SJCRH30 (cell line): ENCODE measurements at regions not wholly inside any gene's neighbourhood (a gene's known extent, or its start where the extent isn't known, plus 50 kb on each side); places are given as distances from the start of the nearest gene placed in this dataset.
"Not testable (repeated sequence)": the region's sequence is repeated elsewhere in the genome, so short reads cannot be mapped to it uniquely, and the experiment has no call there.

Source experiments
- DNase-seq, 2 experiments: peaks; one replicate each; pipeline ENCODE4 v3.0.0-alpha.2; 2015 to 2020
- H3K27ac ChIP-seq: fragments of 250-450 bp; sonication (Bioruptor Pico); 2 replicates; pipeline ENCODE4 v1.5.1; 2020; ENCODE audit warnings: mild to moderate bottlenecking, moderate library complexity
- H3K27me3 ChIP-seq: fragments of 250-450 bp; sonication (Bioruptor Pico); 2 replicates; pipeline ENCODE4 v1.5.1; 2020; ENCODE audit warnings: mild to moderate bottlenecking, moderate library complexity
- H3K36me3 ChIP-seq: fragments of 250-450 bp; sonication (Bioruptor Pico); 2 replicates; pipeline ENCODE4 v1.5.1; 2020; ENCODE audit warnings: mild to moderate bottlenecking, moderate library complexity
- H3K4me1 ChIP-seq: fragments of 250-450 bp; sonication (Bioruptor Pico); 2 replicates; pipeline ENCODE4 v1.5.1; 2020; ENCODE audit warnings: mild to moderate bottlenecking, moderate library complexity
- H3K4me3 ChIP-seq: fragments of 250-450 bp; sonication (Bioruptor Pico); 2 replicates; pipeline ENCODE4 v1.5.1; 2020; ENCODE audit warnings: mild to moderate bottlenecking, moderate library complexity
- H3K9me3 ChIP-seq: fragments of 250-450 bp; sonication (Bioruptor Pico); replicated peaks from 2 replicates; pipeline ENCODE4 v1.5.1; 2020; ENCODE audit warnings: mild to moderate bottlenecking, moderate library complexity

DNA sequence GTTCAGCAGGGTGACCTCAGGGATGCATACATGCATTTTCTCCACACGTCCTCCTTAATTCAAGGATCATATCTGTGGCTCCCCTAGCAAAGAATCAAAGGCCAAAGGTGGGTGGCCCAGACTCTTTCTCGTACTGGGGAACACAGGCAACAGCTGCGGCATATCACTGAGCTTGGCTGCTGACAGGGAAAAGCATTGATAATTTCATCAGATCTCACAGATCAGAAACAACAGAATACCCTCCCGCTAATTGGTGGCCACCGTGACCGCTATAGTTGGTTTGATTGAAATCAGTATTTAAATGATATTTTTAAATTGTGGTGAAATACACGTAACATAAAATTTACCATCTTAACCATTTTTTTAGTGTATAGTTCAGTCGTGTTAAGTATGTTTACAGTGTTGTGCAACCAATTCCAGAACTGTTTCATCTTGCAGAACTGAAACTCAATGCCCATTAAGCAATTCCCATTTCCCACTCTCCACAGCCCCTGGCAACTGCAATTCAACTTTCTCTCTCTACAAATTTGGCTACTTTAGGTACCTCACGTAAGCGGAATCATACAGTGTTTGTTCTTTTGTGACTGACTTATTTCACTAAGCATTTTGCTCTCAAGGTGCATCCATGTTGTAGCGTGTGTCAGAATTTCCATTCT lies 74.7 kb upstream of the TMEM170B start:
- H3K27me3 ChIP-seq, result no peaks in the 10 kb centered on the region
- no peaks in the 10 kb centered on the region for H3K4me1 ChIP-seq
- no peak overlapping the region for H3K4me3 ChIP-seq
- no peaks in the 10 kb centered on the region for H3K9me3 ChIP-seq
- H3K27ac ChIP-seq, result no peak overlapping the region
- H3K36me3 ChIP-seq, result no peaks in the 10 kb centered on the region
- DNase-seq, result no peak

DNA sequence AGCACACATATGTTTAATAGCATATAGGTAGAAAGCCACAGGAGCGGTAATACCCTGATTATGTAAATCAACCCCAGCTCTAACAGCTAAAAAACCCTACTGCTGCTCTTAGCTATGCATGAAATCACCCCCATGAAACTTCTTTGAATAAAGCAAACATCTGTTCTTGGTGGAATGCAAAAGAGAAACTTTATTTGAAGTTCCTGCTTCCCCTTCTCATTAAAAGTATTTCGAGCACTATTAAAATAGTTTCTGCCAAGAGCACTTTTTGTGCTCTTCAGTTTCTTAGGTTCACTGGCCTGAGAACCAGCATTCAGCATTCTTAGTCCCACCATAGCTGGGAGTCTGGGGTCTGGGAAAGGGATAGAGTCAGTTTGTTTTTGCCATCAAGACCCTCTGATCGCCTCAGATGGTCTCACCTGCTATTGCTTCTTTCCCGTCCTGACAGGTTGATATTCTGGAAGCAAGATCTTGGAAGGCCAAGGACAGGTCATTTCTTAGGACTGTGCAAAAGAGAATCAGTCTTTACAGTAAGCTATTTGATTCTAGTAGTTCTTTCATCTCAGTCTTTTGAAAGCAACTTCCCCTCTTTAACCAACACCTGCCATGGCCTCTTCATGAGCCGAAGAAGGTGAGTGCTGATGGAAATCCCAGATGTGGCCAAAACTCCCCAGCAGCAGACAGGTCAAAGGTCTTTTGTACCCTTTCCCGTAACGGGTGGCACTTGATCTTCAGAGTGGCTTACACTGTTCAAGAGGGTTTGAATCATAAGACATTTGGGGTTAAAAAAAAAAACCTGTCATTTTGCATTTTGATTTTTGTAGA lies 76.5 kb upstream of the TMEM170B start:
- H3K4me3 ChIP-seq, result no peak overlapping the region

DNA sequence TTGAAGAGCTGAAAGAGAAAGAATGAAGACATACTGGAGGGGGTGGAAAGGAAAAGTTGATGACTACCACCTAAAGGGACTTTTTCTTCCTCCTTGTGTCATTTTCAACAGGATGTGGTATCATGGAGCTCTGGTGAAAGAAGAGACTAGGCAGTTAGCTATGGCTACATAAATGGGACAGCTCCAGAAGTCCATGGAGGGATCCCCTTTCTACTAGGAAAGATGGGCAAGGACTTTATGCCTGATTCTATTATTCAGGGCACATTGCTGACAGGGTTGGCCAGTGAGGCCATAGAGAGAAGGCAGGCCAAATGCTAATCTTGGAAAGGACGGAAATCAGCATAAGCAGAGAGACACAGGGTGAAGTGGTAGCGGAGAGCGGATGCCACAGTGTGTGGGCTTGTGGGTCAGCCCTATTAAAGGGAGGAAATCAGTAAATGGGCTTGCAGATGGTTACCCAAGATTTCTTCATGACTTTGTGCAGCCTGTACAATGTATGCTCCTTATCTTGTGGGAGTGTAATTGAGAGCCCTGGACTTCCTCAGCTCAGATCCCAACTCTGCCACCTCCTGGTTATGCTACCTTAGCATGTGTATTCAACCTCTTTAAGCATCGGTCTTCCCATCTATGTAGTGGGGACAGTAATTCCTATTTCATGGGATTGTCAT lies 77.4 kb upstream of the TMEM170B start:
- no peaks in the 10 kb centered on the region for H3K27me3 ChIP-seq
- H3K4me1 ChIP-seq, result no peaks in the 10 kb centered on the region
- H3K9me3 ChIP-seq, result no peaks in the 10 kb centered on the region
- H3K27ac ChIP-seq, result no peak overlapping the region
- no peak overlapping the region for H3K4me3 ChIP-seq
- H3K36me3 ChIP-seq, result no peaks in the 10 kb centered on the region
- DNase-seq, result no peak

More for the DNA sequence above, 76.5 kb upstream of the TMEM170B start:
- H3K36me3 ChIP-seq, result no peaks in the 10 kb centered on the region
- no peak for DNase-seq
- no peaks in the 10 kb centered on the region for H3K27me3 ChIP-seq
- H3K4me1 ChIP-seq, result no peaks in the 10 kb centered on the region
- H3K27ac ChIP-seq, result no peak overlapping the region
- H3K9me3 ChIP-seq, result no peaks in the 10 kb centered on the region

DNA sequence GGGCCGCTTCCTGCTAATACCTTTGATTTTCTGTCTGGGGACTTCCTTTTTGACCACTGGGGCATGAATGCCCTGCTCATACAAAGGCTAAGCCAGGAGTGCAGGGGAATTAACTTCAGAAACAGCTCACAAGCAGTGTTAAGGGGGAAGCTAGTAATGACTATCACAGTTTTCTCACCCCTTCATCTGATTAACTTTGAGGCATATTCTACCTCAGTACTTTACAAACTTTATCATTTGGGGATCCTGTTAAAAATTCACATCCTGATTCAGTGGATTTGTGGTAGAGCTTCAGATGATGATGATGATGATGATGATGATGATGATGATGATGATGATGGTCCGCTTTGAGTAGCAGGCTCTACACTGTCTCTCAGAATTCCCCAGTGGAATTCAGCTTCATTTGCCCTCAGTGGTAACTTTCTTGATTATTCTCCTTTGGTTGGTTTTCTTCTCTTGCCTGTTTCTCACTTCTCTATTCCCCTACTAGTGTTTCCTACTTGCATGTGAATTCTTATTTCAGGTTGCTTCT lies 78.4 kb upstream of the TMEM170B start:
- no peaks in the 10 kb centered on the region for H3K36me3 ChIP-seq
- no peak overlapping the region for H3K27ac ChIP-seq
- H3K9me3 ChIP-seq, result no peaks in the 10 kb centered on the region
- H3K4me1 ChIP-seq, result no peaks in the 10 kb centered on the region
- no peaks in the 10 kb centered on the region for H3K27me3 ChIP-seq
- no peak for DNase-seq
- no peak overlapping the region for H3K4me3 ChIP-seq

DNA sequence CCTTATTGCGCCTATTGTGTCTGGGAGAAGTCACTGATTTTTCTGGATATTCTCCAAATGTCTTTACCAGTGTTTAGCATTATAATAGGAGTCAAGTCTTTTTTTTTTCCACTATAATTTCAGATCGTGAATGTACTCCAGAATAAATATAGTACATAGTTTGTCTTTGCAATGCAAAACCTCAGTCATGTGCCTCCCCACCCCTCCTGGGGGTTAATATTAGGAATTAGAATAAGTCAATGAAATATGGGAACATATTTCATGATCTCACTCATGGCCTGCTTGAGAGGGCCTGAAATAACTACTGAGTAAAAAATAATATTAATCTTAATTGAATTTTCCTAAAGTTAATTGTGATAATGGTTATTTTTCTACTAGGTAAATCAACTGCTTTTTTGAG lies 79.0 kb upstream of the TMEM170B start:
- Histone ChIP-seq H3K9me3 (no peaks in the 10 kb centered on the region), H3K36me3 (no peaks in the 10 kb centered on the region), H3K27me3 (no peaks in the 10 kb centered on the region), H3K4me1 (no peaks in the 10 kb centered on the region), H3K27ac (no peak overlapping the region), H3K4me3 (no peak overlapping the region)
- no peak for DNase-seq

DNA sequence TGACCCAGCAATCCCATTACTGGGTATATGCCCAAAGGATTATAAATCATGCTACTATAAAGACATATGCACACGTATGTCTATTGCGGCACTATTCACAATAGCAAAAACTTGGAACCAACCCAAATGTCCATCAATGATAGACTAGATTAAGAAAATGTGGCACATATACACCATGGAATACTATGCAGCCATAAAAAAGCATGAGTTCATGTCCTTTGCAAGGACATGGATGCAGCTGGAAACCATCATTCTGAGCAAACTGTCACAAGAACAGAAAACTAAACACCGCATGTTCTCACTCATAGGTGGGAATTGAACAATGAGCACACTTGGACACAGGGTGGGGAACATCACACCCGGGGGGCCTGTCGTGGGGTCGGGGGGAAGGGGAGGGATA lies 80.1 kb upstream of the TMEM170B start:
- not testable (repeated sequence) for H3K9me3 ChIP-seq, H3K4me1 ChIP-seq, H3K27ac ChIP-seq, DNase-seq, H3K27me3 ChIP-seq, H3K4me3 ChIP-seq, H3K36me3 ChIP-seq

DNA sequence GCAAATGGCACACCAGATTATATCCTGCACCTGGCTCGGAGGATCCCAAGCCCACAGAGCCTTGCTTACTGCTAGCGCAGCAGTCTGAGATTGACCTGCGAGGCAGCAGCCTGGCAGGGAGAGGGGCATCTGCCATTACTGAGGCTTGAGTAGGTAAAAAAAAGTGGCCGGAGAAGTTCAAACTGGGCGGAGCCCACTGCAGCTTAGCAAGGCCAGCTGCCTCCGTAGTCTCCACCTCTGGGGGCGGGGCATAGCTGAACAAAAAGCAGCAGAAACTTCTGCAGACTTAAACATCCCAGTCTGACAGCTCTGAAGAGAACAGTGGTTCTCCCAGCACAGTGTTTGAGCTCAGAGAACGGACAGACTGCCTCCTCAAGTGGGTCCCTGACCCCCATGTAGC lies 85.4 kb upstream of the TMEM170B start:
- not testable (repeated sequence) for H3K27me3 ChIP-seq, H3K9me3 ChIP-seq, H3K4me3 ChIP-seq, H3K27ac ChIP-seq, H3K4me1 ChIP-seq, DNase-seq, H3K36me3 ChIP-seq

DNA sequence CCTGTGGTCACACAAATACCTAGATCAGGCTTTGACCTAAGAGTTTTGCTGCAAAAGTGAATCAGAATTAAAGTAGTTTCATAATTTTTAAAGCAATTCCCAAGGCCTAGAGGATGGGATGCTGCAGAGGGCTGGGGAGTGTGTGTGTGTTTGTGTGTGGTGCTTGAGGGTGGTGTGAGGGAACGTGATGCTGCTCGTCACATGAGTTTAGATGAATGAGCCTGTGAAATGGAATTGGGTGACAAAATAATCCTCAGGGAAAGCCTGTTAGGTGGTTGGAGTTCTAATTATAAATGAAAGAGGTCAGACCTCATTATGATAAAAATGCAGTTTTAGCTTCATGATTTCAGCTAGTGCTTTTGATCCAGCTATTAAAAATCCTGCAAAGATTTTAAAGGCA lies 87.5 kb upstream of the TMEM170B start:
- no peak overlapping the region for H3K27ac ChIP-seq
- no peaks in the 10 kb centered on the region for H3K36me3 ChIP-seq
- no peaks in the 10 kb centered on the region for H3K9me3 ChIP-seq
- DNase-seq, result no peak
- H3K27me3 ChIP-seq, result no peaks in the 10 kb centered on the region
- no peak overlapping the region for H3K4me3 ChIP-seq
- H3K4me1 ChIP-seq, result no peaks in the 10 kb centered on the region

DNA sequence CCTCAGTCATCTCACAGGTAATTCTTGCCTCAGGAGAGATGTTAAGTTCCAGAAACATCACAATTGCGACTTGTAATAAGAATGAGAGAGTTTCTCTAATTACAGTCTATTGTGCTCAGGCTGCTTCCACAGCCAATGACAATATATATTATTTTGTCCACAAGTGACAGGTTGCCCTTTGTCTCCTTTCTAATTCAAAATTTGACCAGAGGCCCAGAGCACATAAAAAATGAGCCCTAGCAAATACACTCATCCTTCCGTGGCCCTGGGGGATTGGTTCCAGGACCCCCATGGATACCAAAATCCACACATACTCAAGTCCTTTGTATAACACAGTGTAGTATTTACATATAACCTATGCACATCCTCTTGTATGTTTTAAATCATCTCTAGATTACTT lies 88.1 kb upstream of the TMEM170B start:
- Histone ChIP-seq H3K27me3 (no peaks in the 10 kb centered on the region), H3K36me3 (no peaks in the 10 kb centered on the region), H3K27ac (no peak overlapping the region)

DNA sequence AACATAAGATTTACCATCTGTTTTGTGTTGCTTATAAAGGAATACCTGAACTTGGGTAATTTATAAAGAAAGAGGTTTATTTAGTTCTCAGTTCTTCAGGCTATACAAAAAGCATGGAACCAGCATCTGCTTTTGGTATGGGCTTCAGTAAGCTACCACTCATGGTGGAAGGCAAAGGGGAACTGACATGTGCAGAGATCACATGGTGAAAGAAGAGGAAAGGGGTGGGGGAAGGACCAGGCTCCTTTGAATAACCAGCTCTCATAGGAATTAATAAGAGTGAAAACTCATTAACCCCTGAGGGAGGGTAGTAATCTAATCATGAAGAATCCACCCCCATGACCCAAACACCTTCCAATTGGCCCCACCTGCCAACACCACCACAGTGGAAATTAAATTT lies 89.5 kb upstream of the TMEM170B start:
- no peaks in the 10 kb centered on the region for H3K4me1 ChIP-seq

More for the DNA sequence above, 88.1 kb upstream of the TMEM170B start:
- Histone ChIP-seq H3K9me3 (no peaks in the 10 kb centered on the region), H3K4me3 (no peak overlapping the region), H3K4me1 (no peaks in the 10 kb centered on the region)
- no peak for DNase-seq

DNA sequence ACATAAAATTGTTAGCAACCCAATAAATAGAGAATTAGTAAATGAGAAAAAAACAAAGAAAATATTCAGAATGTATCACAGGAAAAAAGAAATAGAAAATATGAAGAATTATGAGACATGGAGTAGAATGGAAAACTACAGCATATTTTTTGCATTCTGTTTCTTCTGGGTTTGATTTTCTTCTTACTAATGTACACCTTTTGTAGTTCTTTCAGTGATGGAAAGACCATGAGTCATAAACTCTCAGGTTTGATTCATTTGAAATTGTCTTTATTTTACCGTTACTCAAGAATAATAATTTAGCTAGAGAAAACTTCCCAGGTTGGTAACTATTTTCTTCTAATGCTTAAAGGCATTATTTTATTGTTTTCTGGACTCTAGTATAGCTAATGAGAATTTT lies 90.3 kb upstream of the TMEM170B start:
- no peak for DNase-seq
- Histone ChIP-seq H3K27me3 (no peaks in the 10 kb centered on the region), H3K27ac (no peak overlapping the region), H3K4me1 (no peaks in the 10 kb centered on the region), H3K9me3 (no peaks in the 10 kb centered on the region), H3K4me3 (no peak overlapping the region), H3K36me3 (no peaks in the 10 kb centered on the region)

More for the DNA sequence above, 89.5 kb upstream of the TMEM170B start:
- no peaks in the 10 kb centered on the region for H3K36me3 ChIP-seq
- no peaks in the 10 kb centered on the region for H3K27me3 ChIP-seq
- H3K4me3 ChIP-seq, result no peak overlapping the region
- no peak for DNase-seq
- H3K27ac ChIP-seq, result no peak overlapping the region
- no peaks in the 10 kb centered on the region for H3K9me3 ChIP-seq

DNA sequence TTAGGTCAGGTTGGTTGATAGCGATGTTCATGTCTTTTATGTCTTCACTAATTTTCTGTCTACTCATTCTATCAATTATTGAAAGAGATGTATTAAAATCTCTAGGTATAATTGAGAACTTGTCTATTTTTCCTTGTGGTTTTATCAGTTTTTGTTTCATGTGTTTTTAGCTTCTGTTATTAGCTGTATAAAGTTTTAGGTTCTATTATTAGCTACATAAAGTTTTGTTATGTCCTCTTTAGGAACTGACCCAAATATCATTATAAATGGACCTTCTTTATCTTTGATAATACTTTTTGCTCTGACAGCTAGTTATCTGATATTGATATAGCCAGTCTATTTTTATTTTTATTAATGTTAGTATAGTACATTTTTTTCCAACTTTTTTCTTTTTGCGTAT lies 92.4 kb upstream of the TMEM170B start:
- H3K27me3 ChIP-seq, result no peaks in the 10 kb centered on the region
- H3K9me3 ChIP-seq, result no peaks in the 10 kb centered on the region
- no peak for DNase-seq
- H3K4me3 ChIP-seq, result no peak overlapping the region
- no peaks in the 10 kb centered on the region for H3K4me1 ChIP-seq
- no peak overlapping the region for H3K27ac ChIP-seq
- H3K36me3 ChIP-seq, result no peaks in the 10 kb centered on the region

DNA sequence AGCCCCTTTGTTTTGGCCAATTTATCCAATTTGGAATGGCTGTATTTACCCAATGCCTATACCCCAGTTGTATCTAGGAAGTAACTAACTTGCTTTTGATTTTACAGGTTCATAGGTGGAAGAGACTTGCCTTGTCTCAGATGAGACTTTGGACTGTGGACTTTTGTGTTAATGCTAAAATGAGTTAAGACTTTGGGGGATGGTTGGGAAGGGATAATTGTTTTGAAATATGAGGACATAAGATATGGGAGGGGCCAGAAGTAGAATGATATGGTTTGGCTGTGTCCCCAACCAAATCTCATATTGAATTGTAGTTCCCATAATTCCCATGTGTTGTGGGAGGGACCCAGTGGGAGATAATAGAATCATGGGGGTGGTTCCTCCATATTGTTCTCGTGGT lies 94.4 kb upstream of the TMEM170B start:
- H3K4me3 ChIP-seq, H3K4me1 ChIP-seq, H3K27me3 ChIP-seq: not testable (repeated sequence)

DNA sequence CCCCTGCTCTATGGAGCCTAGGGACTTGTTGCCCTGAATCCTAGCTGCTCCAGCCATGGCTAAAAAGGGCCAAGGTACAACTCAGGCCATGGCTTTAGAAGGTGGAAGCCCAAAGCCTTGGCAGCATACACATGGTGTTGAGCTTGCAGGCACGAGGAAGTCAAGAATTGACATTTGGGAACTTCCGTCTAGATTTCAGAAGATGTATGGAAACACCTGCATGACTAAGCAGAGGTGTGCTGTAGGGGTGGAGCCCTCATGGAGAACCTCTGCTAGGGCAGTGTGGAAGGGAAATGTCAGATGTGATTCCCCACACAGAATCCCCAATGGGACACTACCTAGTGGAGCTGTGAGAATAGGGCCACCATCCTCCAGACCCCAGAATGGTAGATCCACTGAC lies 95.1 kb upstream of the TMEM170B start:
- Histone ChIP-seq H3K27me3 (no peaks in the 10 kb centered on the region), H3K4me3 (no peak overlapping the region), H3K4me1 (no peaks in the 10 kb centered on the region), H3K36me3 (no peaks in the 10 kb centered on the region), H3K27ac (no peak overlapping the region), H3K9me3 (no peaks in the 10 kb centered on the region)
- DNase-seq, result no peak

More for the DNA sequence above, 94.4 kb upstream of the TMEM170B start:
- H3K27ac ChIP-seq, H3K36me3 ChIP-seq, H3K9me3 ChIP-seq, DNase-seq: not testable (repeated sequence)

DNA sequence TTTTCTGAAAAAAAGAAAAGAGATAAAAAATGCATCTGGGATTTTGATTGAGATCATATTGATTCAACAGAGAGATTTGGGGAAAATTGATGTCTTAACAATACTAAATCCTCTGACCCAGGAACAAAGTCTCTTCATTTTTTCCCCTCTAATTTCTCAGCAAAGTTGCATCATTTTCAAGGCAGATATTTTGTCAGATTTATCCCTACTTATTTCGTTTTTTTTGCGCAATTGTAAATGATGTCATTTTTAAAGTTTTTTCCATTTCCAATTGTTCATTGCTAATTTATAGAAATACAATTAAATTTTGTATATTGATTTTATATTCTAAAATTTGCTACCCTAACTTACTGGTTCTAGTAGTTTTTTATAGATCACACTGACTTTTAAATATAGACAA lies 97.7 kb upstream of the TMEM170B start:
- Histone ChIP-seq H3K4me1 (no peaks in the 10 kb centered on the region), H3K27me3 (no peaks in the 10 kb centered on the region), H3K4me3 (no peak overlapping the region), H3K36me3 (no peaks in the 10 kb centered on the region), H3K9me3 (no peaks in the 10 kb centered on the region), H3K27ac (no peak overlapping the region)
- DNase-seq, result no peak
